ENCODE measurements at regions not wholly inside any gene's neighbourhood (a gene's known extent, or its start where the extent isn't known, plus 50 kb on each side); places are given as distances from the start of the nearest gene placed in this dataset.
A peak's percentile ranks its signal among the peaks of the same experiment; 100 is the strongest.
"Not testable (repeated sequence)": the region's sequence is repeated elsewhere in the genome, so short reads cannot be mapped to it uniquely, and the experiment has no call there.

DNA sequence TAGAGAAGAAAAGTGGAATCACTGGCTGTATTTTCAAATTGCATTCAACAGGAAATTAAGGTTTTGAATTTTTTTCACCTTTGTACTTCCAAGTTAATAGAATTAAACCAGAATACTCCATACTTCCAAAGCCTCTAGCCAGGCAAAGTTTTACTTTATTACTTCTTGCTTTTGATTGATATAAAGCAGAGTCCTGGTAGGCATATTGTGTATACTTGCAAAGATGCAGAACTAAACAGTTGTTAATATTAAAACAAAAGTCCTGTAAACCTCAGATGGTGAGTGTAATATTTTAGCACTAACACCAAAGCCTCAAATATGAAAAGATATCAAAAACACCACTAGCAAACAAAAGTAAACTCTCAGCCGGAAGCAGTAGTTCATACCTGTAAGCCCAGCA lies 107.2 kb upstream of the C2CD4B start:
- no peak for DNase-seq

DNA sequence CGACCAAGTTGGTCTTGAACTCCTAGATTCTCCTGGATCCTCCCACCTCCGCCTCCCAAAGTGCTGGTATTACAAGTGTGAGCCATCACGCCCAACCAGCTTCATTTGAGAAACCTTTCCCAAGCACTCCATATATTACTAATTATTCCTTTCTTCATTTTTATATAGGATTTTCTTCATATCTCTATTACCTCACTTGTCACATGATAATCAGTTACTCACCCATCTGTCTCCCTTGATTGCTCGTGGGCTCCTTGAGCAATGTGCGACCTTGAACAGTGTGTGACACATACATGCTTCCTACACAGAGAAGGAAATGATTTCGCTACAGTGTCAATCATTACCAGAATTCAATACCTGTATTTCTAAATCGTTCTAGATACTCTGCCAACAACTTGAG lies 110.7 kb upstream of the C2CD4B start:
- no peak for DNase-seq

DNA sequence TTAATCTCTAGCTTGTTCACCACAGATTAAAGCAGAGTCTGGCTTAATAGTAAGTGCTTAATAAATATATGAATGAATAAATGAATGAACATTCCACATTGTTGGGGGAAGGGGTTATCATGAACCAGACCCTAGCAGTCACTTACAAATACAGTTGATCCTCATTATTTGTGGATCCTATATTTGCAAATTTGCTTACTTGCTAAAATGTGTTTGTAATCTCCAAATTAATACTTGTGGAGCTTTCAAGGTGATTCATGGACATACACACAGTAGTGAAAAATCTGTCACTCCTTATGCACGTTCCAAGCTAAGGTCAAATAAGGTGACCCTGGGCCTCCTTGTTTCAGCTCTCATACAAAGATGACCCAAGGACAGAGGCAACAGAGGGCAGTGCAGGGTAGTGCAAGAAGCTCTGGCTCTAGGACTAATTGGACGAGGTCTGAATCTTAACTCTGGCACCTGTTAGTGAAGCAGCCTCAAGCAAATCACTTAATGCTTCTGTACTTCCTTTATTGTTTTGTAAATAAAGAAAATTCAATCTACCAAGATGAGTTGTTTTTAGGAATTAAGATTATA lies 112.8 kb upstream of the C2CD4B start:
- DNase-seq: no peak

DNA sequence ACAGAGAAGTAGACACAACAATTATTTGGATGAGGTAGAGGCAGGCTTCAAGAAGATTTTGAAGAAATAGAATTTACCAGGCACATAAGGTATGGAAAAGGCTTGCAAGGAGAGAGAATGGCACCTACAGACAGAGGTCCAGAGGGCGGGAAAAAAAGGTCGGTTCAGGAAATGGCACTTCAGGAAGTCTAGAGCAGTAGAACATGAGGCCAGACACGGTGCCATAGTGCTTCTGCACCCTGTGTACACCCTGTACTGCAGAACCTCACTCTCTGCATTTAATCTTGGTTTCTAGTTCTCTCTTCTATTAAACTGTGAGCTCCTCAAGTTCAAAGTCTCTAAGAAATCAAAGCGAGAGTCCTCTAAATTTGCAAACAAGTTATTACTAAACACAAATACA lies 113.4 kb upstream of the C2CD4B start:
- no peak for DNase-seq

DNA sequence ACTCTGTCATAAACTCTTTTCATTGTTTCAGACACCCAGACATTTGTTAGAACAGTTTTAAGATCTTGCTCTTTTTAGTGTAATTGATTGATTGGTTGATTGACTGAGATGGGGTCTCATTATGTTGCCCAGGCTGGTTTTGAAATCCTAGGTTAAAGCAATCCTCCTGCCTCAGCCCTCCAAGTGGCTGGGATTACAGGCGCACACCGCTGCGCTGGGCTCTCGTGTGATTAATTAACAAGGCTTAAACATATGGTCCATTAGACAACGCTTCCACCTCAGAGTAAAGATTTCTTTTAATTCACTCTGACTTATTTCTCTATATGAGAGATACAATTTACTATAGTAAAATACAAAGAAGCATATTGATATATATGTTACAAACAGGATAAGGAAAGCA lies 114.0 kb upstream of the C2CD4B start:
- DNase-seq: no peak

DNA sequence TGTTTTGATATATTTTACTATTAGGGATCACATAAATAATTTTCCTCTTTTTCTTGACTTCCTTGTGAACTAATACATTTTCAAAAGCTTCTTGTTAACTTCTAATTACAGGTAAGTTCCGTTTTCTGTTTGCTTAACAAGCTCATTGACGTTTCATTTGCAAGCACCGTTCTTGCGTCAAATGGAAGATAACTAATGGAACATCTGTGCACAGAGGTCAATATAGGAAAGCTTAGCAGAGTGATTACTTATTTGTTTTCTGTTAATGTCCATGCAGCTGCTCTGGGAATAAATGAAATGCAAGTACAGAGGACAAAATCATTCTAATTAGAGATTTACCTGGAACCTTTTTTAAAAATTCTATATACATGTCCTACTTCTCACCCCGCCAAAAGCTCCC lies 115.5 kb upstream of the C2CD4B start:
- no peak for DNase-seq

DNA sequence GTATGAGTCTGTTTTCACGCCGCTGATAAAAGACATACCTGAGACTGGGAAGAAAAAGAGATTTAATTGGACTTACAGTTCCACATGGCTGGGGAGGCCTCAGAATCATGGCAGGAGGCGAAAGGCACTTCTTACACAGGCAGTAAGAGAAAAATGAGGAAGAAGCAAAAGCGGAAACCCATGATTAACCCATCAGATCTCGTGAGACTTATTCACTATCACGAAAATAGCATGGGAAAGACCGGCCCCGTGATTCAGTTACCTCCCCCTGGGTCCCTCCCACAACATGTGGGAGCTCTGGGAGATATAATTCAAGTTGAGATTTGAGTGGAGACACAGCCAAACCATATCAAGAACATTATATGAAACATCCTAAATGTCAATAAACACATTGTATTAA lies 116.7 kb upstream of the C2CD4B start:
- not testable (repeated sequence) for DNase-seq

DNA sequence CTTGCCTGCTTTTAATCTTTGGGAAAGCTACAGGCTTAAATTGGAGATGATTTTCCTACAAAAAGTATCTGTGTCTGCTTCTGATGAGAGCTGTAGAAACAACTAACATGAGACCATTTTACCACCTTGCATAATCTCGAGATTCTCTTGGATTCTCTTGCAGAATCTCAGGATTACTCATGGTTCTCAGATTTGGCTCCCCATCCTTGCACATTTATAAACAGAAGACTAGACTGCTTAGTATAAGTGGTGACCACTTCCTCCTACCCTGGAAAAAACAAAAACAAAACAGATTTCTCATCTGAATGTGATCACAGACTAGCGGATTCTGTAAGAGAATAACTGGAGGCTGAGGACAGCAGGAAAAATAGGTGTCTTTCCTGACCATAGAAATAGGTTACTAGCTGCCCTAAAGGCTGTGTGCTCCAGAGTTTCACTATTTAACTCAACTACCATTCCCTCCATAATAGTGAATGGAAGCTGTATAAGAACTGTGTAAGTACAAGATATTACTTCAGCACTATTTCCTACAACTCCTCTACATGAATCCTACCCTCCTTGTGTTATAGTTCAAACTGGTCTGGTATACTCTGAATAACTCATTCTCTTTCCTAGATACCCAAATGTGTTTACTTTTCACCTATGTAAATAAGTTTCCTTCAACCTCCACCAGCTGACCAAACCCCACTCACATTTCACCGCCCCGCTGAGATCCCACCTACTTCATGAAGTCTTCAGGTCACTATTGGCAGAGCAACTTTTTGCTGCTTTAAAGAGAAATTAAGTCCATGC lies 122.2 kb upstream of the C2CD4B start:
- no peak for DNase-seq

DNA sequence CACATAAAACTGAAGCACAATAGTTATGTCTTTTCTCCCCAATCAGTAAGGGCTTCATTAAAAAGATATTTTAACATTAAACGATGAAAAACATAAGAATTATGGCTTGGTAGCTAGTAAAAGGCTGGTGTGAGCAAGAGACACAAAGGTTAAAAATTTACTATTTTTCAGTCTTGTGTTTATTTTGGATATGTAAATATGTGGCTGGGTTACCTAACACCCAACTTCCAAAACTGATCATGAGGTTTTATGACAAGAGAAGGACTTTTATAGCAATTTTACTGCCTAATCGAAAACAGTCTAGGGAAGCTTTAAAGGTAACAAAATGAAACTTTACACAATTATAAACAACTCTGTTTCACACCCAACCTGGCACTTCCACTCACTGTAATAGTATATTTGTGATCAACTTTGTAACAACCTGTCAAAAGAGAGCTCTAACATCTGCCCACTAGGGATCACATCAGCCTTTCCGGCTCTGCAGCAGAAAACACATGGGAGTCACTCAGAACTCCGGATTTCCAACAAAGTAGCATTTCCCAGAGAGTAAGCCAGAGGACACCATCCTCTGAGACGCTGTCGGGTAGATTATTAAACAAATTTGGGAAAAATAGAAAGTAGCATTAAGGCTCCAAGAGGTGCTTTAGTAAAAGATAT lies 123.4 kb upstream of the C2CD4B start:
- DNase-seq: no peak

DNA sequence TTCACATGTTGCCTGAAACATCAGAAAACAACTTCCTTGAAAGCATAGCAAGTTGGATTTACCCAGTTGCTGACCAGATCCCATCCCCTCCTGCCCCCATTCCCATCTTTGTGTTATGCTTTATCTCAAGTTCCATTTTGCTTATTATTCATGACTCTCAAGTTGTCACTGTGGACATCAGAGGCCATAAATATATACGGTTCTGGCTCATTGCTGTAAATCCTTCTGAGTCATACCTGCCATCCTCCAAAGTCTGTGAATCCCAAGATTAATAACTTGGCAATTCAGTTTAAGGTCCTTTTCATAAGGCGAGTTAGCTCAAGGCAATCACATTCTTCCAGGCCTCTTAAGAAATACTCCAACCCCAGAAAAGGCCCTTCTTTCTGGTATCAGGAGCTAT lies 126.2 kb upstream of the C2CD4B start:
- no peak for DNase-seq

DNA sequence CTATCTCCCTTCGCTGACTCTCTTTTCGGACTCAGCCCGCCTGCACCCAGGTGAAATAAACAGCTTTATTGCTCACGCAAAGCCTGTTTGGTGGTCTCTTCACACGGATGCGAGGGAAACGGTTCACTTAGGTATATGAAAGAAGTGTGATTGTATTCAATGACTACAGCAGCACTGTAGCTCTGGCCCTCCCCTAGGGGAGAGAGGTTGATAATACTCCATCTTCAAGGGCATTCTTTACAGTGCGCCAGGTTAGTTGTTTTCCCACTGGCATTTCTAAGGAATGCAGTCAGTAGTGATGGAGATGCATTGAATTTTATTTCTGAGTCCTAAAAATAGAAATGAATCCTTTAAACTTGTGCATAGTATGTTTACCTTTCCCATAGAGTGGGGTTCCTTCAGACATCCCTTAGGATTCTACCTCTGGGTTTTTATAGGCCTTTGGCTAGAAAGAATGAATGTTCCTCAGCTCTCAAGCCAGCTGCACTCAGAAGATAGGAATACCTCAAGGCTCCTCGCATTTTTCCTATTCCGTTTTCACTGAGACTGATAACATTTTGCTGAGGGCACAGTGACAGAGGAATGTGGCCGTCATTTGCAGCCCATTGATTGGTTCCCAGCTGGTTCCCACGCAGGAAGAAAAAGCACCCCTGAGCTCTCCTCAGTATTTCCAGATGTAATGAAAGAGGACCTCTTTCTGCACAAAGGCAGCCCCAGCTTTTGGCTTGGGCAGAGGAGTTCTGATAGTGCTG lies 131.8 kb upstream of the C2CD4B start:
- DNase-seq: no peak

DNA sequence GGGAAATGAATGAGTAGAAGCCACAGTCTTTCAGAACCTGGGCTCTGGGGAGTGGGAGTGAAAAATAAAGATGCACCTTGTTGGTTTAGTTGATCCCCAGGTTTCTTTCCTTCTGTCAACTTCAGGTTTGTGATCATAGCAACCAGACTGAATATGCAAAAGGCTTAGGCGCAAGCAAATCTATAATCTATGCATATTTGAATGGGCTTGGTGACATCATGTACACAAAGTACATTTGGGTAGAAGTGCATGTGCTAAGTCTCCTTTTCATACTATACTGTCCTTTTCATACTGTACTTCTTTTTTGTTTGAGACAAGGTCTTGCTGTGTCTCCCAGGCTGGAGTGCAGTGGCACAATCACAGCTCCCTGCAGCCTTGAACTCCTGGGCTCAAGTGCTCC lies 132.4 kb upstream of the C2CD4B start:
- DNase-seq: no peak

DNA sequence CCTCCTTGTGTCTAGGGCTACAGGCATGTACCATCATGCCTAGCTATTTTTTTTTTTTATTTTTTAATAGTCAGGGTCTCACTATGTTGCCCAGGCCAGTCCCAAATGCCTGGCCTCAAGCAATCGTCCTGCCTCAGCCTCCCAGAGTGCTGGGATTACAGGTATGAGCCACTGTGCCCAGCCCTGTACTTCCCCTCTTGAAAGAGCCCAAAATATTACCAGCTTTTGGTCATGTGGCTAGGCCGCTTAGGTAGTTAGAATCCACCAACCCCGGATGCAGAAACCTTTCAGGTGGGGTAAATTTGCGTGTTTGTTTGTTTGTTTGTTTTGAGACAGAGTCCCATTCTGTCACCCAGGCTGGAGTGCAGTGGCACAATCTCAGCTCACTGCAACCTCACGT lies 132.8 kb upstream of the C2CD4B start:
- DNase-seq: no peak

DNA sequence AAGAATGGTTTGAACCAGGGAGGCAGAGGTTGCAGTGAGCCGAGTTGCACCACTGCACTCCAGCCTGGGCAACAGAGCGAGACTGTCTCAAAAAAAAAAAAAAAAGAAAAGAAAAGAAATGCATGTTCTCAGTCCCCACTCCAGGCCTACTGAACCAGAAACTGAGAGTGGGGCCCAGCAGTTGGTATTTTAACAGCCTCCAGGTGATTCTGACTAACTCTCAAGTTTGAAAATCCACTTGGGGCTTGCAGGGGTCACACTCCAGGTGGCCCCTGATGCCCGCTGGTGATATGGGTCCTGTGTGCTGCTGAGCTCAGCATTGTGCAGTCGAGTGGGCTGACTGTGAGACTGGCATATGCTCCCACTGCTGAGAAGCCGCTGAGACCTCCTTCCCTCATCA lies 133.7 kb upstream of the C2CD4B start:
- DNase-seq: no peak

DNA sequence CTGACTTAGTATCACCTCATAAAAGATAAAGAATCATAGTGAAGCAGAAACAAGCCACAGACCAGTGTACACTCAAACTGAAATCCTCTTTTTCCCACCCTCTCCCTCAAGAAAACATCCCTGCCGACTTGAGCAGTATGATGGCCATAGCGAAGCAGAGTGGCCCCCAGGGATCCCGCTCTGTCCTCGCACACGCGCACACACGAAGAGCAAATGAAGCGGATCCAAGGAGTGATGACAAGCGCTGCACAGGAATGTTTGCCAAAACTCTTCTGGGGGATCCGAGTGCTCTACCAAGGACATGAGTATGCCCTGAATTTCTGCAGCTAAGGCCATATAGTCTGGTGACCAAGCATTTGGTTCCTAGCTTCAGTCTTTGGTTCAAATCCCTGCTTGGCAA lies 134.5 kb upstream of the C2CD4B start:
- DNase-seq: no peak

DNA sequence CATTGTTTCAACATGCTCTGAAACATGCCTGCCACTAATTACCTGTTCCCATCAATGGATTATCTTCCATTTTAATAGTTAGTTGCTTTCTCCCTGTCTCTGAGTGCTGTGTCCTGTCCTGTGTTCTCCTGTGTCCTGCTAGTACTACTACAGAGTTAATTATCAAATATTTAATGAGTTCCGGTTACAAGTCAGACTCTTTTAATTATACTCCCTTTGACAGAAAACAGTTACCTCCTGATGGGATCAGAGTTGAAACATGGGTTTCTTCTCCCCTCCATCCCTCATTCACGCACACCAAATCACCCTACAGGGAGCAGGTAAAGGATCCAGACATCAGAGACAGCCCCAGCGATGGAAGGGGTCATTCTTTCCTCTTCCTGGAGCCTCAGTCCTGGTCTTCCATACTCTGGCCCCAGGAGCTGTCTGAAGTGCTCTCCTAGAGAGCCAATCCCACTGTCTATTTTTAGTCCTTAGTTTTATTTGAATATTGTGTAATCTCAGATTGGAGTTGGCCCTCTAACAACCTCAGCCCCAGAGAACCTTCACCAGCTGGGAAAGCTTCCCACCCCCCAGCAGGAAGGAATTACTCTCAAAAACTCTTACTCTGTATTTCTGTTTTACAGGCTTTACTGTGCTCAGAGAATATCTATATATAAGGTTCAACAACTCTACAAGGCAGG lies 137.0 kb upstream of the C2CD4B start:
- no peak for DNase-seq

DNA sequence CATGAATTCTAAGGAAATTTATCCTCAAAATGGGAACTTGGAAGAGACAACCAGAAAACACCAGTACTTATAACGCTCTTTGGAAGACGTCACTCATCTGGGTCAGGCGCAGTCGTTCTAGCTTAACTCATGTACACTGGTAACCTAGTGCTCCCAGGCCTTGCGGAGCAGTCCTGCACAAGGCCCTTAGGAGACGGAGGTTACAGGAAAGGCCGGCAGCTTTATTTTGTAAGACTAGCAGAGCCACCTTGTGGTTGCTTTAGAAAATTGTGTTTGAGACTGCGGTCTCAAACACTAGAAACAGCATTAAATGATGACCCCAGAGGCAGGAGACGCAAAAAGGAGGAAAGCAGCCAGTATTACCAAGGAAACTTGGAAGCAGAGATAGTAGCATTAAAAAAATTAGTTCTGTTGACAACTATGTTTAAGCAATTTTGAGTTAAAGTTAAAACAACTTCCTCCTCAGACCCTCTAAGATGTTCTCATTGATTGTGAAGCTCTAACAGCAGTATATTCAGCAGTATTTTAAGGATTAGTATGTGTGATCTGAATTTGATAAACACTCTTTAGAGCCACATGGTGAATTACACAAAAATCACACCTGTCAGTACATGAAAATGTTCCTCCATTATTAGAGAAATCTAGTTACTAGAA lies 141.9 kb upstream of the C2CD4B start:
- DNase-seq: peak; percentile 24

DNA sequence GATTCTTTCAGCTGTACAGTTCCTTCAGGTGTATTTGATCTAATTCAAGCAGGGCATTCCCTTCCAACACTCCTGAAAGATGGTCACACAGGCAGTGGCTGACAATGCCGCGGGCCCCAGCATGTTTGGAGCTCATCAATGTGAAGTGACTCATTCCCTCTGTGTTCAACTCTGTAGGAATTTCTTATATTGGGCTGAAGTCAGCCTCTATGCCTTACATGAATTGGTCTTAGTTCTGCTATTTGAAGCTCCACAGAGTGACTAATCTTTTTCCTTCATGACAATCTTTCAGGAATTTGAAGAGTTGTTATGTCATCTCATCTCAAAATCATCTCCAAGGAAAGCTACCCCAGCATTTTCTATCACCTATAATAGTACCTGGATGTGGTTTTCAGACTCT lies 142.5 kb upstream of the C2CD4B start:
- DNase-seq: no peak

DNA sequence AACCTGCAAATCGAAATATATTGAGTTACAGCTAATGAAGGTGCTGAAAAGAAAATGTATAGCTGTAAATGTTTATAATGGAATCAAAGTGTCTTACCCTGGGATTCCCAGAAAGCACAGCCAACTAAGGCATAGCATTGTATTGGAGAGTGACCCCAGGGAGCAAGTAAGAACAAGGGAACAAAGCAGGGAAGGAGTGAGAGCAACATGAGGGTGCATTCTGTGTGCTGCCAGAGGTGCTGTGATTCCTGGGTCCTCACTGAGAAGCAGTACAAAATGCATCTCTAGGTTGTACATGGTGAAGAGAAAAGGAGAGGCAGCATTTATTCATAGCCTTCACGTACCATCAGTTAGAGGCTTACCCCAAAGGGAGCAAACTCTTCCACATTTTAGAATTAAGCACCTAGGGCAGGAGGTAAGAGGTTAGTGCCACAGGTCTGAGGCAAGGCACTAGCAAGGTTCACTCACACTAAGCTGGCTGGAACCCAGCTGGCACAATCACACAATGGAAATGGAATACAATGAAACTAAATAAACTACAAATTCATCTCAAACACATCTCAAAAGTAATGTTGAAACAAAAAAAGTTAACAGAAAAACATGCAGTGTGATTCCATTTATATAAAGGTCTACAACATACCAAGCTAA lies 151.5 kb upstream of the C2CD4B start:
- DNase-seq: no peak

DNA sequence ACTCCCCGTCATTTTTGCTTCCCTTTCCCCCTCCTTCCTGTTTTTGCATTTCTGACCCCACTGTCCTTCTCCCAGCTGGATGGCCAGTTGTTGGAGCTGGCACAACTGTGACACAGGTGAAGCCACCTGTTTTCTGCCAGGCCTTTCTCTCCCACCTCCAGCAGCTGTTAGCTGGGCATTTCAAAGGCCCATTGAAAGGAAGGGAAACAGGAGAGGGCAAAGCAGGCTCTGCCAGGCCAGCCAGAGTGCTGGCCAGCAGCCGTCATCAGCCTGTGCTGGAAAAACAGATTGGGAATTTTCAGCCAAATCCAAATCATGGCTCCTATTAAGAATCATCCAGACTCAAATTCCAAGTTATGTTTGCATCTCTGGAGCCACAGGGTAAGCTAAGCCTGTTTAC lies 155.2 kb upstream of the C2CD4B start:
- no peak for DNase-seq

DNA sequence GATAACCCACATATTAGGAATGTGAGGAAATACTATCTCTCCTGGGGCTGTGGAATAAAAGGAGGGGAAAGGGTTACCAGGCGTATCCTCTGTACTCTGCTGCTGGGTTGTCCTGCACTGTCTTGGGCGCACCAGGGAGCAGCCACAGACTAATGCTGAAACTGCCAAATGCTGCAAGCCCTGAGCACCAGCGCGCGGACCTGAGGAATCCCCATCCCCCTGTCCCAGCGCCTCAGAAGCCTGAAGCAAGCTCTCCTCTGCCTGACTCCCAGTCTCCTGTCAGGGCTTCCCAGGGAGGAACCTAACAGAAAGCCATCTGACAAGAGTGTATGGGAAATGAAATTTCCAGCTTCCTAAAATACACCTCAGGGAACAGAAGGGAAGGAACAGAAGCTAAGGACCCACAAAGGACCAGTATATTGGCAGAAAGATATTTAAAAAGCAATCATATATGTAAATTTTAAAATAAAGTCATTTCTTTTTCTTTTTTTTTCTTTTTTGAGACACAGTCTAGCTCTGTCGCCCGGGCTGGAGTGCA lies 158.3 kb upstream of the C2CD4B start:
- DNase-seq: no peak

DNA sequence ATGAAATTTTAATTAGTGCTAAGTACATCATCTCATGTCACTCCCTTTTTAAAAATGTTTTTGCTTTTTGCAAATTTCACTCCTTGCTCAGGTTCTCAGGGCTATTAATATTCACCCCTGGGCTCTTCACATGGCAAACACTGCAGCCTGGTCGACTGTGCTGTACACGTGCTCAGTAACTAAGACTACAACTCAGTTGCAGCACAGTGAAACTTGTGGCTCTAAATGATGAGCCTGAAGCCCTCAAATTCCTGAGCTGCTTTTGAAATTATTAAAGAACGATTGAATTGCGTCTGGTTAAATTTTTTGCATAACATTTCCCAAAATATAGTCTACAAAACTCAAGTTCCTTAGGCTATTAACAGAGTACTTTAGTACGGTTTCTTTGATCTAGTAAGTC lies 159.3 kb upstream of the C2CD4B start:
- DNase-seq: no peak
